ENCODE measurements at regions not wholly inside any gene's neighbourhood (a gene's known extent, or its start where the extent isn't known, plus 50 kb on each side); places are given as distances from the start of the nearest gene placed in this dataset.

DNA sequence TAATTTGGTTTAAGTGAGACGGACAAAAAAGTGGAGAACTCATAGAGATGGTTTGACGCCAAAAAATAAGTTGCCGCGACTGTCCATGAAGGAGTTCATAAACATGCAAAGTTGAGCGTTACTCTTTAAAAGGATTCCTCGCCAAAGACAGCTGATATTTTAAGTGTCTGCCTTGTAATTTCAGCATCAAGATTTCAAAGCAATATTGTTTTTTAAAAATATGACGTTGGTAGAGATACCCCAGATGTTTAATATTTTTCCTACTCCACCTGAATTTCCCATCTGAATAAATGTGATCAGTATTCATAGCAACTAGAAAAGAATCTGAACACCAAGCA lies 155.0 kb downstream of the TUSC7 start:
- Mint-ChIP-seq H3K4me3 (no peak overlapping the region), H3K9me3 (peaks cover 5% of the 10 kb centered on the region), H3K27ac (no peak overlapping the region), H3K4me1 (ENCODE audit: low read depth) (no peaks in the 10 kb centered on the region), H3K36me3 (ENCODE audit: low read depth) (no peaks in the 10 kb centered on the region), H3K27me3 (ENCODE audit: insufficient read depth) (no peaks in the 10 kb centered on the region)
- no peak for DNase-seq
- TF ChIP-seq CTCF (IDR thresholded peaks at IDR 0.05) = no peak; the same call in 1 of the 2 replicates

GRCh38 chr3:116870379-116870778 lies 160.8 kb downstream of the TUSC7 start:
- H3K4me3 Mint-ChIP-seq = no peak overlapping the region
- peaks cover 22% of the 10 kb centered on the region for H3K9me3 Mint-ChIP-seq
- no peaks in the 10 kb centered on the region for H3K36me3 Mint-ChIP-seq (ENCODE audit: low read depth)

GRCh38 chr3:116871905-116872304 lies 162.3 kb downstream of the TUSC7 start:
- no peaks in the 10 kb centered on the region; the same call in 1 of the 2 replicates for H3K27me3 Mint-ChIP-seq (ENCODE audit: insufficient read depth)
- H3K9me3 Mint-ChIP-seq = peaks cover 22% of the 10 kb centered on the region
- H3K27ac Mint-ChIP-seq = no peak overlapping the region
- no peaks in the 10 kb centered on the region for H3K36me3 Mint-ChIP-seq (ENCODE audit: low read depth)
- DNase-seq = no peak
- H3K4me3 Mint-ChIP-seq = no peak overlapping the region
- H3K4me1 Mint-ChIP-seq (ENCODE audit: low read depth) = no peaks in the 10 kb centered on the region
- TF ChIP-seq CTCF (IDR thresholded peaks at IDR 0.05) = no peak

More at GRCh38 chr3:116870379-116870778, 160.8 kb downstream of the TUSC7 start:
- Mint-ChIP-seq H3K4me1 (ENCODE audit: low read depth) (no peaks in the 10 kb centered on the region), H3K27me3 (ENCODE audit: insufficient read depth) (no peaks in the 10 kb centered on the region; the same call in 1 of the 2 replicates), H3K27ac (no peak overlapping the region)
- DNase-seq = no peak
- TF ChIP-seq CTCF (IDR thresholded peaks at IDR 0.05) = no peak

DNA sequence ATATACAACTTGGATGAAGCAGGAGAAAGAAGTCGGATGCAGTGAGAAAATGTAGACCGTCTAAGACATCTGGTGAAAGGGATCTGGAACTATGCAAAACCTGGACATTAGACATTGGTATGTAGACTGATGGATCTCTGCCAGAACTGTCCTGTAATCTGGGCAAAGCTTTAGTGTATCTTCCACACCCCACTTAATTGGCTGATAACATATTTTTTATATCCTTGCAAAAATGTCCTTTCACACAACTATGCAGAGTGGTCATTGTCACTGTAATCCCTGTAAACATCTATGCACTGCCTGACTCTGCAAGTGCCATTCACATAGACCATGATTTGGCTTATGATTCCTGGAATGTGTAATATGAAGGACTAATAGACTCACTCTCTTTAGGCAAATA lies 163.1 kb downstream of the TUSC7 start:
- no peaks in the 10 kb centered on the region; the same call in 1 of the 2 replicates for H3K27me3 Mint-ChIP-seq (ENCODE audit: insufficient read depth)
- no peak for TF ChIP-seq CTCF (IDR thresholded peaks at IDR 0.05)
- no peaks in the 10 kb centered on the region for H3K4me1 Mint-ChIP-seq (ENCODE audit: low read depth)
- no peak overlapping the region for H3K27ac Mint-ChIP-seq
- DNase-seq = no peak
- no peaks in the 10 kb centered on the region for H3K36me3 Mint-ChIP-seq (ENCODE audit: low read depth)
- no peak overlapping the region for H3K4me3 Mint-ChIP-seq
- H3K9me3 Mint-ChIP-seq = peaks cover 22% of the 10 kb centered on the region

- DNase-seq = no peak
- Mint-ChIP-seq H3K27ac (no peak overlapping the region), H3K4me3 (no peak overlapping the region), H3K4me1 (ENCODE audit: low read depth) (no peaks in the 10 kb centered on the region), H3K9me3 (peaks cover 26% of the 10 kb centered on the region), H3K36me3 (ENCODE audit: low read depth) (no peaks in the 10 kb centered on the region), H3K27me3 (ENCODE audit: insufficient read depth) (no peaks in the 10 kb centered on the region; the same call in 1 of the 2 replicates)
- no peak for TF ChIP-seq CTCF (IDR thresholded peaks at IDR 0.05)
Measured at GRCh38 chr3:116873142-116873541, 163.6 kb downstream of the TUSC7 start.

- Mint-ChIP-seq H3K36me3 (ENCODE audit: low read depth) (no peaks in the 10 kb centered on the region), H3K27ac (no peak overlapping the region), H3K9me3 (peaks cover 24% of the 10 kb centered on the region), H3K4me1 (ENCODE audit: low read depth) (no peaks in the 10 kb centered on the region), H3K27me3 (ENCODE audit: insufficient read depth) (no peaks in the 10 kb centered on the region), H3K4me3 (no peak overlapping the region)
- no peak for TF ChIP-seq CTCF (IDR thresholded peaks at IDR 0.05)
- no peak for DNase-seq
Measured at GRCh38 chr3:116877968-116878367, 168.4 kb downstream of the TUSC7 start.
